Skin of body (tissue), 1 donor: ENCODE measurements at regions not wholly inside any gene's neighbourhood (a gene's known extent, or its start where the extent isn't known, plus 50 kb on each side); places are given as distances from the start of the nearest gene placed in this dataset.
"Not testable (repeated sequence)": the region's sequence is repeated elsewhere in the genome, so short reads cannot be mapped to it uniquely, and the experiment has no call there.

ENCODE experiments used
- DNase-seq: peaks from one replicate; lab custom pipeline; 2025; lab: John Stamatoyannopoulos, UW

- DNase-seq = no peak
Measured at GRCh38 chr4:75287738-75288517, 226.3 kb downstream of the RCHY1 start.

GRCh38 chr4:75285837-75286236 lies 228.4 kb downstream of the RCHY1 start:
- no peak for DNase-seq

- DNase-seq = no peak
Measured at GRCh38 chr4:75284831-75285230, 229.4 kb downstream of the RCHY1 start.

GRCh38 chr4:75280461-75280860 lies 233.7 kb downstream of the RCHY1 start:
- DNase-seq = not testable (repeated sequence)

GRCh38 chr4:75259306-75259705 lies 254.9 kb downstream of the RCHY1 start:
- no peak for DNase-seq

GRCh38 chr4:75255261-75255660 lies 258.9 kb downstream of the RCHY1 start:
- no peak for DNase-seq

- no peak for DNase-seq
Measured at GRCh38 chr4:75254745-75255144, 259.5 kb downstream of the RCHY1 start.

- not testable (repeated sequence) for DNase-seq
Measured at GRCh38 chr4:75253094-75253493, 261.1 kb downstream of the RCHY1 start.

- DNase-seq = no peak
Measured at GRCh38 chr4:75251547-75251946, 262.7 kb downstream of the RCHY1 start.

GRCh38 chr4:75249739-75250138 lies 264.5 kb downstream of the RCHY1 start:
- no peak for DNase-seq

GRCh38 chr4:75248770-75249407 lies 265.3 kb downstream of the RCHY1 start:
- DNase-seq = no peak

GRCh38 chr4:75244325-75244724 lies 269.9 kb downstream of the RCHY1 start:
- no peak for DNase-seq

GRCh38 chr4:75243570-75243969 lies 270.6 kb downstream of the RCHY1 start:
- DNase-seq = no peak

GRCh38 chr4:75235359-75235951 lies 278.7 kb downstream of the RCHY1 start:
- no peak for DNase-seq

GRCh38 chr4:75232546-75232945 lies 281.7 kb downstream of the RCHY1 start:
- DNase-seq = no peak

GRCh38 chr4:75229806-75230570 lies 284.2 kb downstream of the RCHY1 start:
- DNase-seq = no peak

GRCh38 chr4:75213480-75213879 lies 280.6 kb downstream of the PARM1 start:
- DNase-seq = no peak

- no peak for DNase-seq
Measured at GRCh38 chr4:75211422-75211821, 278.5 kb downstream of the PARM1 start.

GRCh38 chr4:75207902-75208301 lies 275.0 kb downstream of the PARM1 start:
- no peak for DNase-seq

GRCh38 chr4:75195111-75195510 lies 262.2 kb downstream of the PARM1 start:
- DNase-seq = no peak

- DNase-seq = no peak
Measured at GRCh38 chr4:75194180-75194579, 261.3 kb downstream of the PARM1 start.

GRCh38 chr4:75192182-75192581 lies 259.3 kb downstream of the PARM1 start:
- DNase-seq = not testable (repeated sequence)
